Nephron (organoid): ENCODE measurements at regions not wholly inside any gene's neighbourhood (a gene's known extent, or its start where the extent isn't known, plus 50 kb on each side); places are given as distances from the start of the nearest gene placed in this dataset.

Experiments used
- H3K27ac Mint-ChIP-seq, 3 experiments: 2 replicates each; pipeline ENCODE4 v1.8.0; 2020; ENCODE audit warnings: mixed read lengths in 3 of 3, mild to moderate bottlenecking in 2 of 3, moderate library complexity in 1 of 3
- H3K27me3 Mint-ChIP-seq: 2 replicates; pipeline ENCODE4 v1.8.0; 2021; ENCODE audit warnings: low read depth, mild to moderate bottlenecking, moderate library complexity, mixed read lengths
- H3K36me3 Mint-ChIP-seq: 2 replicates; pipeline ENCODE4 v1.8.0; 2020; ENCODE audit warnings: low read depth, mixed read lengths
- H3K4me1 Mint-ChIP-seq: 2 replicates; pipeline ENCODE4 v1.8.0; 2020; ENCODE audit warnings: mixed read lengths
- H3K4me3 Mint-ChIP-seq, 3 experiments: 2 replicates each; pipeline ENCODE4 v1.8.0; 2020; ENCODE audit warnings: mild to moderate bottlenecking in 3 of 3, mixed read lengths in 3 of 3, moderate library complexity in 2 of 3
- H3K9me3 Mint-ChIP-seq: 2 replicates; pipeline ENCODE4 v1.8.0; 2020; ENCODE audit warnings: mixed read lengths
- CTCF ChIP-seq, 3 experiments: fragments of 200-600 bp; sonication (generic); IDR thresholded peaks; one replicate each; pipeline ENCODE4 v1.5.0; 2021; ENCODE audit warnings: antibody characterized with exemption in 3 of 3; ENCODE audit not compliant: unreplicated experiment in 3 of 3

DNA sequence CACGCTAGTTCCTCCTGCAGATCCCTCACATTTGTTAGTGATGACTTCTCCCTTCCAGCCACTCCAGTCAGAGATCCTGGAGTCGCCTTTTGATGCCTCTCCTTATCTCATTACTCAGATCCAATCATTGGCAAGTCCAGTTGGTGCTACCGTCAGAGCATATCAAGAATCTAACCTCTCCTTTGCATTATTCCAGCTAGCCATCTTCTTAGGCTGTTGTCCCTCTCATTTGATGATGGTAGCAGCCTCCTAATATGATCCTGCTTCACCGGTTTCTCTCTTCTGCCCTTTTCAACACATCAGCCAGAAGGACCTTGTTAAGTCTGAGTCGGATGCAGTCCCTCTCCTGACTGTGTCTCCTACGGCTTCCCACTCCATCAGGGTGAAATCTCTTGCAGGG is 305.6 kb downstream of the THBS2 start:
- H3K36me3 Mint-ChIP-seq: no peaks in the 10 kb centered on the region
- H3K27me3 Mint-ChIP-seq: peaks cover 7% of the 10 kb centered on the region
- peaks cover 36% of the 10 kb centered on the region for H3K4me1 Mint-ChIP-seq
- H3K9me3 Mint-ChIP-seq: peaks cover 3% of the 10 kb centered on the region
- H3K4me3 Mint-ChIP-seq: no peak overlapping the region
- no peak for TF ChIP-seq CTCF (IDR thresholded peaks at IDR 0.05; ENCODE audit: unreplicated experiment in 3 of 3)
- H3K27ac Mint-ChIP-seq: no peak overlapping the region

DNA sequence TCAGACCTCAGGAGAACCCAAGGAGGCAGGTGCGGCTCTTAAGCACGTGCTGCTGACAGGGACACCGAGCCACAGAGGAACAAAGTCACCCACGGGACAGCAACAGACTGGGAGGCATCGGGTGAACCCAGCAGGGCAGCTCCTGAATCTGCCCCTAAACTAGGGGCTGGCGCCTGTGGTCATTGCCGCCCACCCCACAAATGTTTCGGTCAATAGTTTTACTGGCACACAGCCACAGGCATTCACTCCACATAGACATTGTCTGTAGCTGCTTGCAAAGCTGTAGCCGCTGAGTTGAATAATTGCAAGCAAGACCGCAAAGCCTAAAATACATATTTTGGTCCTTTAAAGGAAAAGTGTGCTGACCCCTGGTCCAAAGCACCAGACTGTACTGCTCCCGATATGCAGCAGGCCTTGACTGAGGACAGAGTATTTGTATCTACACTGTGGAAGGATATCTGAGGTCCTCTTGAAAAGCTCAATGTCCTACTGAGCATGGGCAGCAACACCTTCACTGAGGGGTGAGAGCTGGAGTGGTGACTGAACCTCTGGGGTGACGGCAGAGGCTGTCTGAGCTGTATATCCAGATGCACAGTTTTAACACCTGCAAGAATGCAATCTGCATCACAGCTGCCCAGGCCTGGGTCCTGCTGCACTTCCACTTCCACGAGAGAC is 310.3 kb downstream of the THBS2 start:
- H3K4me3 Mint-ChIP-seq: no peak overlapping the region
- H3K27me3 Mint-ChIP-seq: peaks cover 17% of the 10 kb centered on the region
- no peaks in the 10 kb centered on the region for H3K9me3 Mint-ChIP-seq
- H3K4me1 Mint-ChIP-seq: peaks cover 35% of the 10 kb centered on the region
- no peaks in the 10 kb centered on the region for H3K36me3 Mint-ChIP-seq
- peak overlapping the region in 1 of 3 experiments; percentile 27 for H3K27ac Mint-ChIP-seq
- TF ChIP-seq CTCF (IDR thresholded peaks at IDR 0.05; ENCODE audit: unreplicated experiment in 3 of 3): no peak

- no peak for TF ChIP-seq CTCF (IDR thresholded peaks at IDR 0.05; ENCODE audit: unreplicated experiment in 3 of 3)
- peaks cover 40% of the 10 kb centered on the region for H3K4me1 Mint-ChIP-seq
- peaks cover 17% of the 10 kb centered on the region for H3K27me3 Mint-ChIP-seq
- peak overlapping the region in 1 of 3 experiments; percentile 0 for H3K27ac Mint-ChIP-seq
- H3K9me3 Mint-ChIP-seq: no peaks in the 10 kb centered on the region
- H3K36me3 Mint-ChIP-seq: no peaks in the 10 kb centered on the region
- no peak overlapping the region for H3K4me3 Mint-ChIP-seq
Observed at GRCh38 chr6:168942646-168943045, 311.0 kb downstream of the THBS2 start.

DNA sequence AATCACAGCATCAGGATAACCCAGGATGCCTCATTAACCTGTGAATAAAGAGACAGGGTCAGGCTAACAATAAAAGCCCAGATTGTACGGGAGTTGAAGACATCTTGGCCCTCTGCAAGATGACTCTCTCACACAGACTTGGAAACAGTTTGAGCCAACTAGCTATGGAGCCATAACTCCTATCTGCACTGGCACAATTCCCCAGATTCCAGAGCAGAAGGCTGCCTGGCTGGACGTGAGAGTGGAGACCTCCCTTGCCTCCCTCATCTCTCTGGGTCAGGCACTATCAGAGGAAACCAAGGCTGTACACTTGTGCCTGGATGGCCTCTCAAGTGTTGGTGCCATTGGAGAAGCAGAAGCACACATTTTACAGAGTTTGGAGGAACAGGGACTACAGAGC is 312.6 kb downstream of the THBS2 start:
- Mint-ChIP-seq H3K9me3 (no peaks in the 10 kb centered on the region), H3K27ac (peak overlapping the region in 2 of 3 experiments; percentile 86 to 90), H3K4me1 (peaks cover 50% of the 10 kb centered on the region), H3K27me3 (peaks cover 18% of the 10 kb centered on the region), H3K4me3 (peak overlapping the region in 1 of 3 experiments; percentile 29), H3K36me3 (no peaks in the 10 kb centered on the region)
- TF ChIP-seq CTCF (IDR thresholded peaks at IDR 0.05; ENCODE audit: unreplicated experiment in 3 of 3): no peak

- Mint-ChIP-seq H3K9me3 (no peaks in the 10 kb centered on the region), H3K36me3 (no peaks in the 10 kb centered on the region), H3K27ac (peak overlapping the region in 1 of 3 experiments; percentile 86), H3K27me3 (peaks cover 21% of the 10 kb centered on the region), H3K4me1 (peaks cover 53% of the 10 kb centered on the region), H3K4me3 (no peak overlapping the region)
- TF ChIP-seq CTCF (IDR thresholded peaks at IDR 0.05; ENCODE audit: unreplicated experiment in 3 of 3): no peak
Observed at GRCh38 chr6:168939796-168940195, 313.9 kb downstream of the THBS2 start.

DNA sequence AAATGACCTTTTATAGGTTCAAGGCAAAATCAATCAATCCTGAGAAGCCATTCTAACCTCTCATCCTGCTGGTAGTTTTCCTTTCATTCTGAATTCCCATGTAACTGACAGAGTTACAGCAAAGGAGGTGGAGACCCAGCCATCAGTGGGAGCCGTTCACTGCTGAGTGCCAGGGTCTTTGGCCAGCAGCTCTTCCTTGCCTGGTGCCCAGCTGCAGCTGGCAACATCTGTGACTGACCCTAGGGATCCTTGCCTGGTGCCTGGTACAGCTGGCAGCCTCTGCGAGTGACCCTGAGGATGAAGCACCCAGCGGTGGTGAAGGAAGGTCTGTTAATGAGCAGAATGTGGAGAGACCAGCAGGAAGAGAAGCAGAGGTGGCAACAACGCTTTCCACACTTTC is 314.6 kb downstream of the THBS2 start:
- no peaks in the 10 kb centered on the region for H3K36me3 Mint-ChIP-seq
- peak overlapping the region; percentile 22 to 54 (median 48) for H3K27ac Mint-ChIP-seq
- TF ChIP-seq CTCF (IDR thresholded peaks at IDR 0.05; ENCODE audit: unreplicated experiment in 3 of 3): no peak
- peaks cover 53% of the 10 kb centered on the region for H3K4me1 Mint-ChIP-seq
- H3K9me3 Mint-ChIP-seq: peaks cover under 1% of the 10 kb centered on the region
- no peak overlapping the region for H3K4me3 Mint-ChIP-seq
- peaks cover 20% of the 10 kb centered on the region for H3K27me3 Mint-ChIP-seq
